GM19372 (cell line): ENCODE measurements at regions not wholly inside any gene's neighbourhood (a gene's known extent, or its start where the extent isn't known, plus 50 kb on each side); places are given as distances from the start of the nearest gene placed in this dataset.

ENCODE experiments used
- ATAC-seq: cut with Tn5 transposase; IDR thresholded peaks from one replicate; pipeline ENCODE4 v1.9.1; 2021; ENCODE audit warnings: mild to moderate bottlenecking, low read depth, moderate library complexity; ENCODE audit not compliant: unreplicated experiment

DNA sequence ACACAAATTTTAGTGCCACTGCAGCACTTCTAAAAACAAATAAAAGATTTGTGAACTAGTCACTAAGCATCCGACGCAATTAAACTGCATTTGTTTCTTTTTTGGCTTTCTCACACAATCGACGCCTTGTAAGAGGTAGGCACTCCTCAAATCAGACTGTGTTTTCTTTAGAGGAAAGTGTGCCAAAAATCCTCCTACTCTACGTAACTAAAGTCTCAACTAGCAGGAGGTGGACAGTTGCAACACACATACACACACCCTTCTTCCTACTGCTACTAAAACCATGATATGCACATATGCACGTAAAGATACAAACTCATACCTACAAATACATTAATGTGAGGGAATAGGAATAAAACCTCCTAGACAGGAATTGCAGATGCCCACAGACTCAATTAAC is 844.7 kb upstream of the SOX9 start:
- no peak for ATAC-seq

DNA sequence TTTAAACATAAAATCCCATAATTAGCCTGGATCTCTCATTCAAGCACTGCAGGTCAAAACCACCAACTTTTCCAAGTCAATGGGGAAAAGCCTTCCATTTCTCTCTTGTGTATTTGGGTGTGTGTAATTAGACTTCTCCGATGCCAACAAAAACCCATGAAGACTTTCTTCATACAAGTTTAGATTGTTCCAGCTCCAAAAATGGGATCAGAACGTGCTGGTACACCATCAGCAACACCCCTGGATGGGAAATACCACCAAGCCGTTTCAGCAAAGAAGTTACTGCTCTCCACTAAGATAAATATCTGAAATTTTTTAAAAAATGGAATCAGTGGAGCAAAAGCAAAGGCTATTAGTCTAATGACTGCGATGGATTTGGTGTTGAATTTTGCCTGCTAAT is 837.3 kb upstream of the SOX9 start:
- ATAC-seq: no peak

DNA sequence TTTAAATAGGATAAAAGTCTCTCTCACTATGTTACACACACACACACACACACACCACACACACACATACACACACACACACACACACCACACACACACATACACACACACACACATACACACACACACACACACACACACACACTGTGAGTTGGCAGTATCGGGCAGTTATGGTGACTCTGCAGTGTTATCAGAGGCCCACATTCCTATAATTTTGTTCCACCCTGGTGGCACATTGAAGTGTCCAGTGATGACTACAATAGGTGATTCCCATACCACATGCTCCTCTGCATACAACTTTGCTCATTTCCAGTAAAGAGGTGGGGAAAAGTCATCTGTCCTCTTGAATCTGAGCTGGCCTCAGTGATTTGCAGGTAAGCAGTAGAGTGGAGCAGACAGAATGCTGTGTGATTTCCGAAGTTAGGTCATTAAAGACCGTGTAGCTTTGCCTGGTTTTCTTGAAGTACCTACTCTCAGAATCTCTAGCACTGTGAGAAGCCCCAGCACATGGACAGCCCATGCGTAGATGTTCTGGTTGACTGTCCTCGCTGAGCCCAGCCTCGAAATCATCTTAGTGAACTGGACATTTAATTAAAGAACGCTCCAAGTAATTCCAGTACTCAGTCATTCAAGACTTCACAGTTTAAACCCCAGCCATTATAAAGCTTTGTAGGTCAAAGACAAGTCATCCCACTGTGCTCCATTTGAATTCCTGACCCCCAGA is 836.6 kb upstream of the SOX9 start:
- ATAC-seq: no peak

DNA sequence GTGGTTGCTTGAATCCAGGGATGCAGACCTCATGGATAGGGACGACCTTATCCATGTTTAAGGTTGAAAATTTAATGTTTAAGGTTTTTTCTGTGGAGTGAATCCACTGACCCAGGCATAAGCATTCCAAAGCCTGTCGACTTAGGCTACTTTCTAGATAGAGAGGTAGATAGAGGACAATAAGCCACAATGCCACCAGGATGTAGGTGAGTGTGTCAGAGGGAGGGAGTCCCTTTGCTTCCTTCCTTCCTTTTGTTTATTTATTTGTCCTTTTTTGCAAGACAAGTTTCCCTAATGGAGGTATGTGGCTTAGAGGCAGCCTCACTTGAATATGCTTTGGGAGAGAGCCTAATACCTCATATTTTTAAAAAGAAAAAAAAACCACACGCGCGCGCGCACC is 834.2 kb upstream of the SOX9 start:
- no peak for ATAC-seq

DNA sequence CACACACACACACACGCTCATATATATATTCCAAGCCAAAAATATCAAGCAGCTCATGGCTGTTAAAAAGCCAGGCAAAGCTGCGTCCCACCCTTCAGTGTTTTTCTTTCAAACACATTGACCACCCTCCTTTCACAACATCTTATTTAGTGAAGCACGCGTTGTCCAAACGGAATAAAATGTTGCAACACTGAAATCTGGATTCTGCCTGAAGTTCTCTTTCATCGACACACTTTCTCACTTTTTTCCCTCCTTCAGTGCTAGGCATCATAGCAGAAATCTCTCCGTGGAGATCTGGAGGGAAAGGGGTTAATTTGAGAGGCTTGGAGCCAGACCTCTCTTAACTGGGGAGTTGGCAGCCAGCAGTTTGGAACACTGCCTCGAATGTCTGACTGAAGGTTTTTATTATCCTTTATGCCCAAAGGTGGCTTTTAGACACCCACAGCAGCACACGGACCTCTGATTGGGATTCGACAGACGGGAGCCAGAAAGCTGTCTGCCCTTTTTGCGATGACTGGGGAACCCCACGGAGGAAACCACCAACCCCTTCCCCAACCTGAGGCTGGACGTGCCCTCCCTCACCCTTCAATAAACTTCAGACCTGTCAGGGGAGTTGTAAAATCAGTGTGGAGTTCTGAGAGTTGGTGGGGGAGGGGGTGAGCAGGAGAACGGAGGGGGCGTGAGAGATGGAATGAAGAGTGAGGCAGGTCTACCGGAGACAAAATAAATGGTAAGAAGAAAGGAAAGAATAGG is 833.6 kb upstream of the SOX9 start:
- ATAC-seq: no peak

DNA sequence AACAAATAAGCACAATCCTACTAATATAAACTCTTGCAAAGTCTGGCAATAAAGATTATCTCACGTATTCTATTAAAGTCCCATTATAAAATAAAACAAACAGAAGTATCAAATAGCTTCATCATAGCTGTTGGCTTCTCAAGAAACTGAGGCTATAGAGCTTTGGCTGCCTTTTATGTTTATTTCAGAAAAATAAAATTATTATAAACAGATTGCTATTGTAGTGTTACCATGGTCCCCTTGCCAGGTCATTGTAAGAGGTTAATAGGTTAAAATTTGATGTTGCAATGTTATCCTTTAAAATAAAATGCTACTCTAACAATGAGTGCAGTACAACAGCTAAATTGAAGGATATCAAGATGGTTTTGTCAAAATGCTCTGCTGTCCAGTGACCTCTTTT is 828.8 kb upstream of the SOX9 start:
- ATAC-seq: no peak

DNA sequence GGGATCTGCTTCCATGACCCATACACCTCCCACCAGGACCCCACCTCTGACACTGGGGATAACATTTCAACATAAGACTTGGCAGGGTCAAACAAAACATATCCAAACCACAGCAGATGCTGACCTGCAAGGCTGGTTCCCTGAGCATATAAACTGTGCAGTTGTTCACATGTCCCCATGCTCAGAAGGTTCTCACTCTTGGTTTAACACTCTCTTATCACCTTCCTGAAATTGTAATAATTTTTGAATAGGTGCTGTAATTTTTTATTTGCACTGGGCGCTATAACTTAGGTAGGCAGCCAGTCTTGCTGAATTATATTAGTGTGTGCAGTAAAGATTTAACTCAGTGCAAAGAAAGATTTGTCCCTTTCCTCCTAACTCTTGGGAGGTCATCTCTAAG is 824.8 kb upstream of the SOX9 start:
- ATAC-seq: no peak

DNA sequence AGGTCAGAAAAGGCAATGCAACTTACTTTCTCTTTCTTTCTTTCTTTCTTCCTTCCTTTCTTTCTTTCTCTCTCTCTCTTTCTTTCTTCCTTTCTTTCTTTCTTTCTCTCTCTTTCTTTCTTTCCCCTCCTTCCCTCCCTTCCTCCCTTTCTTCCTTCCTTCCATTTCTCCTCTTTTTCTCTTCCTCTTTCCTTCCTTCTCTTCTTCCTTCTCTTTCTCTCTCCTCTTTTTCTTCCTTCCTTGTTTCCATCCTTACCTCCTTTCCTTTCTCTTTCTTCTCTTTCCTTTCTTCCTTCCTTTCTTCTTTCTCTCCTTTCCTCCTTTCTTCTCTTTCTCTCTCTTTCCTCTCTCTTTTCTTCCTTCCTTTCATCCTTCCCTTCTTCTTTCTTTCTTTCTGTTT is 819.8 kb upstream of the SOX9 start:
- ATAC-seq: no peak

DNA sequence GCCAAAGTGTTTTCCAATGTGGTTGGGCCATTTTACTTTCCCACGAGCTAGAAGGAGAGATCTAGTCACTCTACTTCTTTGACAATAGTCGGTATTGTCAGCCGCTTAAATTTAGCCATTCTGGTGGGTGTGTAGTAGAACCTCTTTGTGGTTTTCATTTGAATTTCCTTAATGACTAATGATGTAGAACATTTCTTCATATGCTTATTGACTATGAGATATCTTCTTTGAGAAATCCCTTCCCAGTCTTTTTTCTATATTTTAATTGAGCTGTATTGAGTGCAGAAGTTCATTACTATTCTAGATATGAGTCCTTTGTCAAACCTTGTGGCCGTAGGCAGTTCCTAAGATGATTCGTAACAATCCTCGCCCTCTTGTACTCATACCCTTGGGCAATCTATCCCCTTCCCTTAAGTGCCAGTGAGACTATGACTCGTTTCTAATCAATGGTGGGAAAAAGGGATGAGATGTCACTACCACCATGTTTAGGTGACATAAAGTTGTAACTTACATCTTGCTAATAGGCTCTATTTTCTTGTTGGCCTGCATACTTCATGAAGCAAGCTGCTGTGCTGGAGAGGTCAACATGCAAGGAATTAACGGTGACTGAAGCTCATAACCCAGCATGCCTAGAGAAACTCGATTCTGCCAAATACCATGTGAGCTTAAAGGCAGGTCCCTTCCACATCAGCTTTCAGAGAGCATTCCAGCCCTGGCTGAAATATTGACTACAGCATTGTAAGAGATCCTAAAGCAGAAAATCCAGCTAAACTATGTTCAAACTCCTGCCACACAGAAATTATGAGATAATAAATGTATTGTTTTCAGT is 817.9 kb upstream of the SOX9 start:
- no peak for ATAC-seq

DNA sequence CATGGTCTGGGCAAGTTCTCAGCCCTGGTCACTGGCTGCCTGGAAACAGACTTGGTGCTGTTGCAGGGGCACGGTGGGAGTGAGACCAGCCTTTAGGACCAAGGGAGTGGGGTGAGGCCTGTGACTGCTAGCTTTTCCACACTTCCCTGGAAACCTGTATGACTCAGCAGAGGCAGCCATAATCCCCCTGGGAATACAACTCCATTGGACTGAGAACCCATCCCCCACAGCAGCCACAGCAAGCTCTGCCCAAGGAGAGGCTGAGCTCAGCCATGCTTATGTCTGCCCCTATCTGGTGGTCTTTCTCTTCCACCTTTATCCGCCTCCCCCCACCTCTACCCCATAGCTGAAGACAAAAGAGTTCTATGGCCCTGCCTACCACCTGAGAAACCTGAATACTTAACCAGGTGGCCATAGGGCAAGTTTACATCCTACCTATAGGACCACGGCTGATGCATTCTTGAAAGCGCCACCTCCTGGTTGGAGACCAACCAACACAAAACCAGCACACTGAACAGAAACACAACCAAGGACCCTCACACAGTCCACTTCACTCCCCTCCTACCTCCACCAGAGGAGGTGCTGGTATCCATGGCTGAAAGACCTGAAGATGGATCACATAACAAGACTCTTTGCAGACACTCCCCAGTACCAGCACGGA is 816.2 kb upstream of the SOX9 start:
- ATAC-seq: no peak

DNA sequence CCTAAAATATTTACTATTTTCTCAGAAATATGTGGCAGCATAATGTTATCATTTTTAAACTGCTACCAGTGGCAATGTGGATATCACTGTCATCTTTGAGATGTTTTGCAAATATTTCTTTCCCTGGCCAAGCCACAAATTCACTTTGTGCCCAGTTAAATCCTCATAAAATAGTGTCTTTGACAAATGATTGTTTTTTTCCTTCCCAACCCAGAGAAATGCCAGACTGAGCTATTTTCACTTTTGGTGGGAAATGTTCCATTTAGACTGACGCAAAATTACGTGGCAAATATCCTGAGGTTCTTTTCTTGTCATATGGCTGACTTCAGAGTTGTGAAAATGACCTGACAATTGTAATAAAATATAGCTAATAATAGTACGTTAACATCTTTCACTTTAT is 807.0 kb upstream of the SOX9 start:
- ATAC-seq: no peak

DNA sequence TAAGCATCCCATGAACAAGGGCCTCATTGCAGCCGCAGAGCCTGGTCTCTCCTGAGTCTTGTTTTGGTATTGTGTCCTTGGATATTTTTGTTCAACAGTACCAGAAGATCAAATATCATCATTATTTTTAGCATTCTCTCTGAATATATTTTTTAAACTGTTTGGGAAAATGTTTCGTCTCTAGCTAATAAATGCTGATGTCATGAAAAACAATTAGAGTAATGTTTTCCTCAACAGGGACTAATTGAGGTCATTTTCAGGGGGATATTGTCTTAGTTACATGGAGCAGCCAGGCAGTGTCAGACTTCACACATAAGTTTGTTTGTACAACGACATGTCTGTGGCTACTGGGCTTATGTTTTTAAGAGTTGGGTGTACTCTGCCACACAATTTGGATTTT is 805.3 kb upstream of the SOX9 start:
- ATAC-seq: no peak

DNA sequence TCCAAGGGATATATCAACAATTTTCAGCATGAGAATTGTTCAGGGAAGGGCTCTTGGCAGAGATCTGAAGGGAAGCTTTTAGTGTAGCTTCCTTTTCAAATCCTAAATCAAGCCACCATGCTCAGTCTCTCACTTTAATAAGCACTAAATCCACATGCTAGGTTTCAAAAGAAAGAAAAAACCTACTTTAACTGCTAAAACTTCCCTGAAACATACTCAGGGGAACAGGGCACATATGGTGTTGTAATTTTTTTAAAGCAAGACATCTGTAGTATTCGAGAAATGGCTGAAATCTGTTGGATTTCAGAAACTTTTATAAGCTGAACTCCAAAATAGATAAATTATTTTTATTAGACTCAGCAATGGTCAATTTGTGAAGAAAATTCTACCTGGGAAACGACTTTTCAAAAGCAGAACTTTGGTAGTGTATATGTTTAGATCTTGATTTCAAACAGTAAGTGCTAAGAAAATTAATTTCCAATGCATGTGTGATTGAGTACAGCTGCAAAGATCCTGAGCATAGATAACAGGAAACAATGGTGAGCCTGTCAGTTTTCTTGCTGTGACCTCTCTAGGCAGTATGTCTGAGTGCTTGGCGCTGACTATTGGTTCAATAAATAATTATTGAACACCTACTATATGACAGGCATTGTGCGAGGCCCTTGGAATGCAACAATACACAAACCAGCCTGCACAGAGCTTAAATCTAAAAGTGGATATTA is 804.5 kb upstream of the SOX9 start:
- no peak for ATAC-seq

DNA sequence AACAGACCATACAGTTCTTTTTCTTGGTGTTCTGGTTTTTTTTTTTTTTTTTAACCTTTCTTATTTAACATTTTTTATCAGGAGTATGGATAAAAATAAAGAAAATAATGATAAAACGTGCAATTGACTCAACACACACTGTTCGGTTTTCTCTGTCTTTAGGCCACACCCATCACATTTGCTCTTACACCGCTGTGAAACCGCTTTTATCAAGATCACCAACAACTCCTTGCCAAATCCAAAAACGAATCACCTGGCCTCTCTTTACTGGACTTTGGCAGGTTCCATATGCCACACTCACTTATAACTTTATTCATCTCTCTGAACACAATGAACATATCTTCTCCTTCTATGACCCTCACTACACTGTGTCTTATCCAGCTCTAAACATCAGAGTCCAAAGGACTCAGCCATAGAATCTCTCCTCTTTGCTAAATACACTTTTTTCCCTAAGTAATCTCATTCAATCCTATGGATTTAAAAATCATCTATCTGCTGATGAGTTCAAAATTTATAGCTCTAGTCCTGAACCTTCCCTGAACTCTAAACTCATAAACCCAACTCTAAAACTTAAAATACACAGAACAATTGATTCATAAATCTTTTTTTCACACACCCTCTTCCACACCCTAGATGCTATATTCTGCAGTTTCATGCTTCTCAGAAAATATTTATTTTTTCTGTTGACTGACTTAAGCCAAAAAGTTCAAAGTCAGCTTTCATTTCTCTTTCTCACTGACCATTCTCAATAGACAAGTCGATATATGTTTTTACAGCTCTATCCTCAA is 800.6 kb upstream of the SOX9 start:
- ATAC-seq: no peak

DNA sequence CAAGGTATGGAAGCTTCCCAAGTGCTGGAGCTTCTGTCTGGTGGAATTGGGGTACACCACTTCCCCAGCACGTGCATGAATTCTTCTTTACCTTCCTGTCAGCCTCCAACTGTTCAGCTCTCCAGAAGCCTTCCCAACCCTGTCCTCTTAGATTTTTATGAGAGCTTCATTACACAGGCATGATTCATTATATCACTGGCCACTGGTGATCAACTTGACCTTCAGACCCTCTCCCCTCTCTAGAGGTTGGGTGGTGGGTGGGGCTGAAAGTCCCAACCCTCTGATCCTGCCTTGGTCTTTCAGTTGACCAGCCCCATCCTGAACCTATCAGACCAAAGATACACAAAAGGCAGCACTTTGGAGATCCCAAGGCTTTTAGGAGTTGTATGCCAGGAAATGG is 795.7 kb upstream of the SOX9 start:
- no peak for ATAC-seq

DNA sequence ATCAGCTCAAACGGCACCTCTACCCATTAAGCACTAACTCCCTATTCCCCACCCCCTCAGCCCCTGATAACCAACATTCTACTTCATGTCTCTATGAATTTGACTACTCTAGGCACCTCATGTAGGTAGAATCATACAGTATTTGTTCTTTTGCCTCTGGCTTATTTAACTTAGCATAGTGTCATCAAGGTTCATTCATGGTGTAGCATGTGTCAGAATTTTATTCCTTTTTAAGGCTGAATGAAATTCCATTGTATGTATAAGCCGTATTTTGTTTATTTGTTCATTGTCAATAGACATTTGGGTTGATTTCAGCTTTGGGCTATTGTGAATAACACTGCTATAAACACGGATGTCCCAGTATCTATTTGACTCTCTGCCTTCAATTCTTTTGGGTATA is 794.9 kb upstream of the SOX9 start:
- ATAC-seq: no peak

DNA sequence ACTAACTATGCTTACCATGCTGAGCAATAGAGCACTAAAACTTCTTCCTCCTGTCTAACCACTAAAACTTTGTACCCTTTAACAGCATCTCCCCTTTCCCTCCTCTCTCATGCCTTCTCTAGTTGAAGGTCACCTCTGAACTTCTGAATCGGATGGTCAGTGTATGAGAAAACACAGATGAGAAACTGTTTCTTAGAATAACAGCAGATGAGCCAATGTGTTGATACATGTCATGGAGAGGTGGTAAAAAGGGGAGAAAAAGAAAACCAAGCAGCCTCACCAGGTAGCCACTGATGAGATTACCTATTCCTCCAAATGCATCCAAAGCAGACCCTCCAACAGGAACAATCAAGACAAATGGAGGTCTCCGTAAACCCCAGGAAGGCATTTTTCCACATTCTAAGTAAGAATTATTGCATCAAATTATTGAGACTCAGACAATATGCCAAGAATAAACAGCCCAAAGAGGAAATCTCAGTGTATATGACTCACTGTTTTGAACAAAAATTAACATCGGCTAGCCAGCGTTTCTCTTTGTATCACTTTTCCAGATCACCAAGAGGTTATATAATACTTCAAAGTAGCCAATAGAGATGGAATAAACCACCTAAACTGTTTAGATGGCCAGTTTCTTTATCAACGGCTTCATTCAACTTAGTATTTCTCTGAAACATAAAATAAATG is 793.3 kb upstream of the SOX9 start:
- no peak for ATAC-seq

DNA sequence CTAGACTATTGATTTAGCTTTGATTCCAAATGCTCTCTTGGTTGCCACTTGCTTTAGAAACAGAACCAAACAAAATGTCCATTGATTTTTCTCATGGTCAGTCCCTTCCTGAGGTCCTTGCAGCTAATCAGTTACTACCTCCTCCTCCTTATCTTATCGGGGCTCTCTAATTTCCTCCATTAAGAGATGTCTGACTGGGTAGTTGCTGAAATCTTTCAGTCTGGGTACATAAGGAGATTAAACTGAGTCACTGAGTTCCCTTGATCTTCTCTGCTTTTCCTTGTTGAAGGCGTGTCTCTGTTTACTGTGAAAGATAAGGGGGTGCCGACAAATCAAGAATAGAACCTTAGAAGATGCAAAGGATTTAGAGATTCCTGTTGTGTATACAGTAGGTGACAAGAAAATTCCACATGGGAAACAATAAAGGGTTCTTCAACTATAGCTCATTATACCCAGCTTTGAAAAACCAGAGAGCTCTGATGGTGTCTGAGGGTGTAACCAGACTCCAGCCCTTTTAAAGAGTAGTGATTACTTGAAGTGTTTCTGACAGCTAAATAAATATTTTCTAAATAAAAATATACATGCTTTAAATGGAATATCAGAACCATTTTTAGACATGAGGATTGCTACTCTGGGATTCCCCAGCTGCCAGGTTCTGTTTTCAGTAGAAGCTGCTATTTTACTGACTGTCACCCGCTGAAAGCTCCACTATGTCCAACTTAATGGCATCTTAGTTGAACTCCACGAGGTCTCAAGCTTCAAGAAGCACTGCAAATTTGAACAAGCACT is 791.3 kb upstream of the SOX9 start:
- no peak for ATAC-seq
